ENCODE measurements at regions not wholly inside any gene's neighbourhood (a gene's known extent, or its start where the extent isn't known, plus 50 kb on each side); places are given as distances from the start of the nearest gene placed in this dataset.

- no peak for DNase-seq
These were observed 267.8 kb downstream of the RPS24 start for GRCh38 chr10:78301481-78301880.

DNA sequence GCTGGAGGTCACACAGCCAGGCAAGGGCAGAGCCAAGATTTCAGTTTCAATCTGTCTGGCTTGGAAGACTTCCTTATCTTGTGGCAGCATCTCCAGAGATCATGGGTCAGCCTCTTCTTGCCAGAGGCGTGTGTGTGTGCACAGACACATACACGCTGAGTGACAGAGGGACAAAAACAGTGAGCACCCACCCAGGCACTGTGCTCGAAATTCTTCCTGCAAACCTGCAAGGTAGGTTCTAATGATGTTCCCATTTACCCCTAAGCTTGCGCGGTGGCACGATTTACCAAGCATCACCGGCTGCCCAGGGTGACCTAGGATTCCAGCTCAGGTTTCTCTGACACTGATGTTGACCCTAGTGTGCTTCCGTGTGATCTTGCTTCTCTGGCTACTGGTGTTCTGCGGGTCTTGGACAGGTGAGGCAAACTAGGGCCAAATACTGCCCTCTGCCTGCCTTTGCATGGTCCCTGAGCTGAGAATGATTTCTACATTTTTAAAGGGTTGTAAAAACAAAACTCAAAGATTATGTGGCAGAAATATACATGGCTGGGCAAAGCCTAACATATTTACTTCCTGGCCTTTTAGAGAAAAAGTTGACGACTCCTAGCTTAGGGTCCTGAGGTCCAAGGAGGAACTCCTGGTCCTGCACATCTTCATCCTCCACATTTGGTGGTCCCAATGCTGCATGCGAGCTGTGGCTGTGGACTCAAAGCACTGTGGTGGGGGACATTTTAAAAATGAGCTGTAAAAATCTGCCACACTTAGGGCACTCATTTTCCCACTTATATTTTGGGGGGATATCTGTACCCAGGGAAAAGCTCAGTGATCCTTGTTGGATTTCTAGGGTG, 268.5 kb downstream of the RPS24 start:
- DNase-seq: peak in 1 of 6 experiments; percentile 20

DNA sequence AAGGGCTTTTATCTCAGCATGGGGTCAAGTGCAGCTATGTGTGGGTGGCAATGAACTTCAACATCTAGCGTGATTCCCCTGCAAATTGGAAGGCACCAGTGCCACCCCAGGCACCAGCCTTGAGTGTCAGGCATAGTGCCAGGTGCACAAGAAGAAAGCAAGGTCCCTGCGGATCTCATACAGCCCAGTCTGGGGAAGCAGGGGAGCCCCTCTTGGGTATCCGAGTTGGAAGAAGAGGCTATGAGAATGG, 269.0 kb downstream of the RPS24 start:
- DNase-seq: no peak

DNA sequence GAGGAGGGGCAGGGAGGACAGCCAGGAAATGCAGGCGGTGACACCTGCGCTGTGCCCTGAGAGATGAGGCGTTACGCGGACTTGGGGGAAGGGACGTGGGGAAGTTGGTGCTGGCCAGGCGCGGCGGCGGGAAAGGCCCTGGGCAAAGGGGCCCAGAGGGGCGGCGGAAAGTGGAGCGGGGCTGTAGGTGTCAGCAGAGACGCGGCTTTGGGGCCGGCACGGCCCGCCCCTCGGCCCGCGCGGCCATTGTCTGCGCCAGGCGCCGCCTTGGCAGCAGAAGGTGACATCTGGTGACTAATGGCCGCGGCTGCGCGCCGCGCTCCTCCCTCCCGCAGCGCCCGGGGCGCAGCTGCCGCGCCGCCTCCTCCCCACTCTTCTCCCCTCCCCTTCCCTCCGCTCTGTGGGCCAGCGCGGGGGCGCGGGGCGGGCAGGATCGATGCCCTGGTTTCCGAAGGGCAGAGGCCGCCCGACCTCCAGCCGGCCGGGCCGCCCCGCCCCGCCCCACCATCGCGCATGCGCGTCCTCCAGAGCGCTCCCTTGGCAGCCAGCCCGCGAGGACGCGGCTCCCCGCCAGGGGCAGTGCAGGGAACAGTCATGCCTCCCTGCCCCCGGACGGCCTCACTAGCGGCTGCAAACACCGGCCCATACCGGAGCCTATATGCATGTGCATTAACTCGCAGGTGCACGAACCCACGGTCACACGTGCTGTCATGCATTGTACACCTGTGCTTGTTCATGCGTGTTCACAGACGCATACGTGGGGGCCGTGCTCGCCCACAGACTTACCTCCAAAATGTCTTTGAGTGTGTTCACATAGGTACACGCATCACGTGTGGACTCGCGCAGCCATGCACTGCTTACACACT, 269.6 kb downstream of the RPS24 start:
- DNase-seq: peak; percentile 90 to 95 (median 93)

- DNase-seq: no peak
These were observed 270.7 kb downstream of the RPS24 start for GRCh38 chr10:78304091-78305045.

DNA sequence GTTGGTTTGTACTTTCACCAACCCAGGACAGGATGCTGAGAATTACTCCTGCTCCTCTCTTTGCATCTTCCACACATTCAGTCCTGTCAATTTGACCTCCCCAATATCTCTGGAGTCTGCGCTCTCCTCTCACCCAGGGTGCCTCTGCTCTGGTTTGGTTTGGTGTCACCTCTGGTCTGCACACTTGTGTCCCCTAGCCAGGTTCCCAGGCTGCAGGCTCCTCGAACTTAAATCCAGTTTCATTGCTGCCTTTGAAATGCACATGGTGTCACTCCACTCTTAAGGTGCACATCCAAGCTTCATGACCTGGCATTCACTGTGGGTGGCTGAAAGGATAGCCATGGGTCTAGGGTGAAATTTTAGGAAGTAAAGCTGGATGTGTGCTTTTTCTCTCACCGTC, 271.6 kb downstream of the RPS24 start:
- DNase-seq: no peak

GRCh38 chr10:78306358-78306757, 272.7 kb downstream of the RPS24 start:
- no peak for DNase-seq

DNA sequence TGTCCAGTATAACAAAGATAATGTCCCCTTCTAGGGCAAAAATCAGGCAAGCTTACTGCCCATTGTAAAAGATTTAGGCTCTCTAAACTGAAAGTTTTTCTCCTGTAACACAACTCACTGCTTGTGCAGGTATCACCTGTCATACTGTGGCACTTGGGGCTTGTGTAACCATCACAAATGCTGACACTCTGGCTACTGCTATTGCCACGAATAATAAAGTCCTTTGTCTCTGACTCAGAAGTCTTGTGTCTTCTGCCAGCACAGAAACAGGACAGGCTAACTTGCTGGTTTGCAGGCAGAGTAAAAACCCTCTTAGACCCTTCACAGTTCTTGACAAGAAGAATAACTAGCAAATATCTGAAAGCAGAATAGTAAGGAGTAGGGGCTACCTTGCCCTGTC, 273.9 kb downstream of the RPS24 start:
- no peak for DNase-seq

GRCh38 chr10:78309536-78310237, 276.0 kb downstream of the RPS24 start:
- no peak for DNase-seq

DNA sequence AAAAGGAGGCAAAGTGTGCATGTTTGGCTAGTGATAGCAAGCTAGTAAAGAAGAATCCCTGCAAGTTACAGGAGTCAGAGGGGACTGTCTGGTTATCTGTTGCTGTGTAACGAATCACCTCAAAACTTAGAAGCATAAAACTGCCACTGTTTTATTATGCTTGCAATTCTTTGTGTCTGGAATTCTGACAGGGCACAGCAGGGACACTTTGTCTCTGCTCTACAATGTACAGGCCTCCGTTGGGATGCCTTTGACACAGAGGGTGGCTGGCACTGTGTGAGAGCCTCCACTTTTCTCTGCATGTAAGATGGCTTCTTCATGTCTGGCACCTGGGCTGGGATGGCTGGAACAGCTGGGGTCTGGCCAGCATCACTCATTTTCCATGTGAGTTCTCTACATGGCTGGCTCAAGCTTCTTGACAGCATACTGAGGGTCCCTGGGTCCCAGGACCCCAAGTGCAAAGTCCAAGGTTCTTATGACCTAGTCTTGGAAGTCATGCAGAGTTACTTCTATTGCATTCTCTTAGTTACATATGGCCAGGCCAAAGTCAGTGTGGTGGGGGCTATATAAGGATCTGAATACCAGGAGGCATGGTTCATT, 276.9 kb downstream of the RPS24 start:
- DNase-seq: no peak

DNA sequence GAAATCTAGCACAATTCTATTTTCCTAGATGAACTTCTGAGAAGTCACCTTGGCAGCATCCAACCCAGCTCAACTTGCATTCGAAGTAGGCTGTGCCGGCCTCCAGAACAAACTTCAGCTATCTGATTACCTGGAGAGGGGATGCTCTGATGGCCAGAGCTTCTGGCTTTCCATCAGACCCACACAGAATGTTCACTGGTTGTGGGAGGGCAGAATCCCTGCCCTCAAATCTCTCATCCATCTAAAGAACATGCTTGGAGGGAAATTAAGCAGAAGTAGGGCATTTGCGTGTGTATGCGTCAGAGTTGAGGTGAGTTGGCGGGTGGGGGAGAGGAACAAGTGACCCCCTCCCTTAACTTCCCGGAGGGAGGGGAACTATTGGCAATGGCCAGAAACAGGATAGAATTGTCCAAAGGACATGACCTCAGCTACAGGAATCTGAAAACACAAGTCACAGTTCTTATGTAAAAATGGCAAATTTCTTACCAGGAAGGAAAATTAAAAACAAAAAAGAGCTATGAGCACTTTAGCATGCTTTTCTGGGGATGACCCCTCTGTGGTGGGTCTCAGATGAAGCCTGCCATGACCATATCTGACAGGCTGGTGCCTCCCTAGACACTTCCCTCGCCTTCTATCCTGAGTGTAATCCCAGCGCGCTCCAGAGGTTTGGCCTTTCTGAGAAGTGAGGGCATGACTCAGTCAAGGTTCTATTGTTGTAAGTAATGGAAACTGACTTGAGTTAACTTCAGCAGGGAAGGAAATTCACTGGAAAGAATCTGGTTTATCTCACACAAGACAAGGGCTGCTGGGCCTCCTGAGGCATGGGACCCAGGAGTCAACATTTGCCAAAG, 278.8 kb downstream of the RPS24 start:
- no peak for DNase-seq

- no peak for DNase-seq
These were observed 279.4 kb downstream of the RPS24 start for GRCh38 chr10:78313048-78313381.

DNA sequence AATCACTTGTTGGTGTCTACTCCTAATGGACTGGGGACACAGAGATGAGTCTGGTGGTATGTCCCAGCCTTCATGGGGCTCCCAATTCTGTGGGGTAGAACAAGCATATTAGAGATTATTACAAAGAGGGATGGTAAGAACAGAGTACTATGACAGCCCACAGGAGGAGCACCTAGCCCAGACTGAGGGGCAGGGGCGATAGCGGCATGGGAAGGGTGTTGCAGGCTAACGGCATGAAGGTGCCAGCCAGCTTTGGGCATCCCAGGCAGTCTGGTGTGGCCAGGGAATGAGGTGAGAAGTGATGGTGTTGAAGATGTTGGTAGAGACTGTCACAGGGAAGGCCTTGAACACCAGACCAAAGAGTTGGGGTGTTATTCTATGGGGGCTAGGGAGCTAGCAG, 280.0 kb downstream of the RPS24 start:
- DNase-seq: no peak

GRCh38 chr10:78314651-78315050, 281.0 kb downstream of the RPS24 start:
- no peak for DNase-seq

DNA sequence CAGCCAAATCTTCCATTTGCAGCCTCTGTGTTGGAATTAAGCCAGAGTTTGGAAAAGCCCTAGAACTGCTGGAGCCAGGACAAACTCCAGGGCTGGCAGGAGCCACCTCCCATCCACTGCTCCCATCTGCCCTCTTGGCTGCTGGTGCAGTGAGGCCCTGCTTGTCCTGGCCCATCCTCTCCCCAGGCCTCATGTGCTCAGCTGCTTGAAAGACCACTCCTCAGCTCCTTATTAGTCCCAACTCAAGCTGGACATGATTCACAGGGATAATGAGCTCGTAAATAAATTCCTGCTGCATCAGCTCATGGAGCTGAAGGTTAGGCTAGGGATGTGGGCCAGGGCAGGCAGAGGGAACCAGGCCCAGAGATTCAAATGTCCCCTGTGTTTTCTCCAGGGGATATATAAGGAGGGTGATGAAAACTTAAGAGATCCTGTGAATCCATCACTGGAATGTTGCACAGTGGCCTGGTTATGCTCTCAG, 282.8 kb downstream of the RPS24 start:
- no peak for DNase-seq

GRCh38 chr10:78318305-78318704, 284.6 kb downstream of the RPS24 start:
- DNase-seq: no peak

GRCh38 chr10:78319371-78319770, 285.7 kb downstream of the RPS24 start:
- no peak for DNase-seq

DNA sequence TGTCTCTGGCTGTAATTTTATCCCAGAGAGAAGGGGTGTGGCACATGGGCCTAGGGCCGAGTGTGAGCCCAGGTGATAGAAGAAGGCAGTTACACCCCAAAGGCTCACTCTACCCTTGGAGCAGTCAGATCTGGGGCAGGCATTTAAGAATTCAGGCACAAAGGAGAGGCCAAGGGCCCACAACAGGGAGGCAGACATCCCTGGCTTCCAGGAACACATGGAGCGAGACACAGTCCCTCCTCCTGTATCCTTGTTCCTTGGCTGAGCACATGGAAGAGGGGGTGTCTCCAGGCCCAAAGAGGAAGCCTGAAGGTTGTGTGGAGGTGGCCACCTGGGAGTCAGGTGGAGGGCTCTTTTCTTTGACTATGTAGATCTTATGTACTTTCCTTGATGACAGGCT, 286.2 kb downstream of the RPS24 start:
- DNase-seq: no peak

- peak in 2 of 6 experiments; percentile 11 to 14 for DNase-seq
These were observed 286.8 kb downstream of the RPS24 start for GRCh38 chr10:78320506-78320905.

DNA sequence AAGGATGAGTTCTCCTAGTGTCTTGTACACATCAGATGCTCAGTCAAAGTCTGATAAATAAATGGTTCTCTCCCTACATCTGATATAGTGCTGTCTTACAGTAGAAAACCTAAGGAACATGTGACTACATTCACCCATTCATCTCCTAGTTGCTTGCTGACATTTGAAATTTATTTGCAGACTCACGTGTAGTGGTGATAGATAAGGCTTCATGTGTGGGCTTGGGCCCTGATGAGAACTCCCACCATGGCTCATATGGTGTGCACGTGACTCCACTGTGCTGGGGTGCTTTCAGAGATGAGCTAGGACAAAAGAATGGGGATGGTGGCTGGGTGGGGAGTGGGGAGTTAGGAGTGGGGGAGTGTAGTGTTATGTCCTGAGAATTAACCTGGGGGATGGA, 287.3 kb downstream of the RPS24 start:
- no peak for DNase-seq

GRCh38 chr10:78321500-78321899, 287.8 kb downstream of the RPS24 start:
- DNase-seq: no peak
